Epithelial cell of proximal tubule (primary cell): ENCODE measurements at regions not wholly inside any gene's neighbourhood (a gene's known extent, or its start where the extent isn't known, plus 50 kb on each side); places are given as distances from the start of the nearest gene placed in this dataset.

Experiments used
- DNase-seq: peaks from one replicate; pipeline ENCODE4 v3.0.0-alpha.2; 2011; ENCODE audit warnings: low read depth
- H3K4me3 ChIP-seq: 2 replicates; pipeline ENCODE4 v1.5.1; 2011; ENCODE audit warnings: low read depth, mild to moderate bottlenecking, low read length
- CTCF ChIP-seq: conservative IDR thresholded peaks from 2 replicates; pipeline ENCODE4 v1.5.1; 2012; ENCODE audit warnings: low read depth, mild to moderate bottlenecking, low read length

GRCh38 chr2:74745766-74746165, 88.2 kb upstream of the HK2 start:
- no peak for TF ChIP-seq CTCF
- no peak overlapping the region for H3K4me3 ChIP-seq
- no peak for DNase-seq

- no peak for TF ChIP-seq CTCF
- no peak overlapping the region for H3K4me3 ChIP-seq
- DNase-seq = no peak
These were observed 87.4 kb upstream of the HK2 start for GRCh38 chr2:74746480-74746879.

- no peak for DNase-seq
- no peak overlapping the region for H3K4me3 ChIP-seq
- TF ChIP-seq CTCF = no peak
These were observed 86.4 kb upstream of the HK2 start for GRCh38 chr2:74747411-74748080.

- DNase-seq = no peak
- no peak for TF ChIP-seq CTCF
- no peak overlapping the region for H3K4me3 ChIP-seq
These were observed 85.3 kb upstream of the HK2 start for GRCh38 chr2:74748665-74749064.

GRCh38 chr2:74749432-74749831, 84.5 kb upstream of the HK2 start:
- TF ChIP-seq CTCF = no peak
- DNase-seq = no peak
- H3K4me3 ChIP-seq = no peak overlapping the region

GRCh38 chr2:74751981-74752851, 81.7 kb upstream of the HK2 start:
- H3K4me3 ChIP-seq = no peak overlapping the region
- DNase-seq = no peak
- TF ChIP-seq CTCF = no peak
